SK-N-SH (cell line): ENCODE measurements at regions not wholly inside any gene's neighbourhood (a gene's known extent, or its start where the extent isn't known, plus 50 kb on each side); places are given as distances from the start of the nearest gene placed in this dataset.
"Not testable (repeated sequence)": the region's sequence is repeated elsewhere in the genome, so short reads cannot be mapped to it uniquely, and the experiment has no call there.

Experiments used
- CTCF ChIA-PET: fragments of 300-600, 350-600 bp; formaldehyde crosslinking; extraction: SDS; loops from one replicate; lab custom pipeline; 2021; lab: Yijun Ruan, JAX
- POLR2A ChIA-PET: fragments of 350-600 bp; sonication (Branson Sonifier 250); formaldehyde crosslinking; extraction: SDS; loops from one replicate; lab custom pipeline; 2020; ENCODE audit warnings: antibody characterized with exemption, inconsistent platforms; lab: Yijun Ruan, JAX
- DNase-seq: peaks from one replicate; pipeline ENCODE4 v3.0.0; 2012
- H2AFZ ChIP-seq: fragments of 200-600 bp; sonication (generic); 2 replicates; pipeline ENCODE4 v1.8.1; 2016; ENCODE audit warnings: antibody characterized with exemption, mild to moderate bottlenecking, low read depth
- H3F3A ChIP-seq: fragments of 200-600 bp; sonication (generic); replicated peaks from 2 replicates; pipeline ENCODE3; 2016; ENCODE audit warnings: antibody characterized with exemption, mild to moderate bottlenecking; ENCODE audit not compliant: insufficient read depth
- H3K27ac ChIP-seq, 2 experiments: fragments of 200-500 bp in 1 of 2; fragments of 200-600 bp in 1 of 2; sonication (Bioruptor generic) in 1 of 2; sonication (generic), shearing (Covaris generic) in 1 of 2; 2 replicates each; pipeline versions ENCODE4 v1.5.1 to v1.6.1; 2014 to 2016; ENCODE audit warnings: low read depth in 2 of 2, inconsistent platforms in 1 of 2, low read length in 1 of 2, mild to moderate bottlenecking in 1 of 2, mixed read lengths in 1 of 2
- H3K27me3 ChIP-seq: fragments of 200-600 bp; sonication (generic), shearing (Covaris generic); 2 replicates; pipeline ENCODE4 v1.6.1; 2016; ENCODE audit warnings: mixed run types; ENCODE audit not compliant: insufficient read depth
- H3K36me3 ChIP-seq, 2 experiments: fragments of 200-500 bp in 1 of 2; fragments of 200-600 bp in 1 of 2; sonication (Bioruptor generic) in 1 of 2; sonication (generic) in 1 of 2; replicated peaks in 1 of 2; 2 replicates each; pipeline versions ENCODE3 to v1.5.1; 2014 to 2016; ENCODE audit warnings: low read length in 1 of 2, mild to moderate bottlenecking in 1 of 2; ENCODE audit not compliant: insufficient read depth in 2 of 2, control insufficient read depth in 1 of 2
- H3K4me1 ChIP-seq, 2 experiments: fragments of 200-500 bp in 1 of 2; fragments of 200-600 bp in 1 of 2; sonication (Bioruptor generic) in 1 of 2; sonication (generic), shearing (Covaris generic) in 1 of 2; 2 replicates each; pipeline versions ENCODE4 v1.5.1 to v1.6.1; 2014 to 2016; ENCODE audit warnings: low read depth in 1 of 2, low read length in 1 of 2, mixed run types in 1 of 2; ENCODE audit not compliant: insufficient read depth in 2 of 2, control insufficient read depth in 1 of 2
- H3K4me2 ChIP-seq: fragments of 200-600 bp; sonication (generic), shearing (Covaris generic); 2 replicates; pipeline ENCODE4 v1.6.1; 2017; ENCODE audit warnings: mixed run types
- H3K4me3 ChIP-seq, 2 experiments: fragments of 200-500 bp in 1 of 2; fragments of 200-600 bp in 1 of 2; sonication (Bioruptor generic) in 1 of 2; sonication (generic), shearing (Covaris generic) in 1 of 2; 2 replicates each; pipeline versions ENCODE4 v1.5.1 to v1.8.1; 2014 to 2016; ENCODE audit warnings: low read depth in 2 of 2, inconsistent platforms in 1 of 2, low read length in 1 of 2, mild to moderate bottlenecking in 1 of 2, mixed read lengths in 1 of 2, moderate library complexity in 1 of 2
- H3K79me2 ChIP-seq: fragments of 200-600 bp; sonication (generic); 2 replicates; pipeline ENCODE4 v1.8.1; 2017; ENCODE audit warnings: mild to moderate bottlenecking; ENCODE audit not compliant: insufficient read depth
- H3K9ac ChIP-seq: fragments of 200-600 bp; sonication (generic); 2 replicates; pipeline ENCODE4 v1.6.1; 2017; ENCODE audit warnings: mixed run types
- H3K9me2 ChIP-seq: fragments of 200-600 bp; sonication (generic); 2 replicates; pipeline ENCODE4 v1.6.1; 2017; ENCODE audit warnings: mixed run types
- H3K9me3 ChIP-seq: fragments of 200-600 bp; sonication (generic); 2 replicates; pipeline ENCODE4 v1.6.1; 2017; ENCODE audit warnings: mixed run types, mild to moderate bottlenecking, moderate library complexity
- H4K20me1 ChIP-seq: fragments of 200-600 bp; sonication (generic); 2 replicates; pipeline ENCODE4 v1.6.1; 2017; ENCODE audit warnings: mild to moderate bottlenecking, mixed run types; ENCODE audit not compliant: insufficient read depth
- CHD2 ChIP-seq: fragments of 150-350 bp; IDR thresholded peaks from 2 replicates; pipeline ENCODE4 v1.6.1; 2018; ENCODE audit warnings: low read length; ENCODE audit not compliant: partially characterized antibody
- CTCF ChIP-seq: fragments of 200-600 bp; sonication (generic); IDR thresholded peaks from 2 replicates; pipeline ENCODE4 v1.6.1; 2017; ENCODE audit warnings: antibody characterized with exemption, mild to moderate bottlenecking, moderate library complexity
- ELF1 ChIP-seq: IDR thresholded peaks from 2 replicates; pipeline ENCODE4 v1.4.0; 2012
- EP300 ChIP-seq, 2 experiments: IDR thresholded peaks; 2 replicates each; pipeline versions ENCODE4 v1.4.0 to v1.6.1; 2012; ENCODE audit warnings: borderline replicate concordance in 1 of 2, low read depth in 1 of 2, low read length in 1 of 2
- GABPA ChIP-seq: IDR thresholded peaks from 2 replicates; pipeline ENCODE4 v1.4.0; 2012; ENCODE audit warnings: low read depth, mild to moderate bottlenecking
- IRF3 ChIP-seq: fragments of 150-350 bp; IDR thresholded peaks from 2 replicates; pipeline ENCODE4 v1.6.1; 2016; ENCODE audit warnings: mild to moderate bottlenecking, low read depth, low read length
- MAX ChIP-seq: IDR thresholded peaks from 2 replicates; pipeline ENCODE4 v1.4.0; 2012; ENCODE audit warnings: low read depth
- MEF2A ChIP-seq: IDR thresholded peaks from 2 replicates; pipeline ENCODE4 v1.4.0; 2012; ENCODE audit warnings: low read depth, borderline replicate concordance
- NFIC ChIP-seq: IDR thresholded peaks from 2 replicates; pipeline ENCODE4 v1.4.0; 2012; ENCODE audit warnings: borderline replicate concordance
- NRF1 ChIP-seq: IDR thresholded peaks from 2 replicates; pipeline ENCODE4 v1.6.1; 2012; ENCODE audit warnings: low read depth, mild to moderate bottlenecking, low read length
- PBX3 ChIP-seq: IDR thresholded peaks from 2 replicates; pipeline ENCODE4; 2012
- POLR2AphosphoS5 ChIP-seq: IDR thresholded peaks from 2 replicates; pipeline ENCODE4 v1.6.1; 2012; ENCODE audit warnings: low read depth, low read length
- RFX5 ChIP-seq: IDR thresholded peaks from 2 replicates; pipeline ENCODE4 v1.6.1; 2012; ENCODE audit warnings: mild to moderate bottlenecking, improper control_type of control experiment, low read length
- SIN3A ChIP-seq: IDR thresholded peaks from 2 replicates; pipeline ENCODE4 v1.6.1; 2012; ENCODE audit warnings: low read depth, mild to moderate bottlenecking, low read length, moderate library complexity, borderline replicate concordance
- SMC3 ChIP-seq: IDR thresholded peaks from 2 replicates; pipeline ENCODE4 v1.6.1; 2012; ENCODE audit warnings: low read depth, low read length, improper control_type of control experiment
- TAF1 ChIP-seq: IDR thresholded peaks from 2 replicates; pipeline ENCODE4 v1.6.1; 2012; ENCODE audit warnings: low read depth, mild to moderate bottlenecking, low read length, moderate library complexity, borderline replicate concordance
- USF1 ChIP-seq: IDR thresholded peaks from 2 replicates; pipeline ENCODE4 v1.4.0; 2012; ENCODE audit warnings: low read depth, borderline replicate concordance
- YY1 ChIP-seq: IDR thresholded peaks from 2 replicates; pipeline ENCODE4 v1.4.0; 2012; ENCODE audit warnings: low read depth, mild to moderate bottlenecking
- WGBS: methylation state at CpG from one replicate; pipeline ENCODE4 v1.1.6; 2017; ENCODE audit warnings: low lambda C conversion rate; 5-methylcytosine and 5-hydroxymethylcytosine counted together

GRCh38 chr5:91925249-91925648 is 542.1 kb upstream of the ARRDC3 start:
- H3K36me3 ChIP-seq = no peaks in the 10 kb centered on the region
- no peaks in the 10 kb centered on the region for H3K9me3 ChIP-seq
- no peaks in the 10 kb centered on the region for H3K27me3 ChIP-seq
- WGBS = 69% methylated on average over 1 of the region's 1 CpG
- POLR2A ChIA-PET = no interaction called here
- H3K4me2 ChIP-seq = no peak overlapping the region
- H2AFZ ChIP-seq = no peak overlapping the region
- H3K27ac ChIP-seq = no peak overlapping the region
- H3K4me3 ChIP-seq = no peak overlapping the region
- no peaks in the 10 kb centered on the region; the same call in 1 of the 2 replicates for H3K9me2 ChIP-seq
- CTCF ChIA-PET = no interaction called here
- no peak for DNase-seq
- H3K9ac ChIP-seq = no peak overlapping the region
- H3K79me2 ChIP-seq = no peaks in the 10 kb centered on the region
- H4K20me1 ChIP-seq = no peaks in the 10 kb centered on the region
- H3F3A ChIP-seq = peaks cover 13% of the 10 kb centered on the region
- peaks cover 0 to 9% of the 10 kb centered on the region in 2 experiments; a peak in 2 of 4 replicates for H3K4me1 ChIP-seq
- TF ChIP-seq MAX (no peak), MEF2A (no peak), SMC3 (no peak), NFIC (no peak), EP300 (IDR thresholded peaks at IDR 0.05; ENCODE audit: borderline replicate concordance in 1 of 2, low read depth in 1 of 2, low read length in 1 of 2) (no peak), CTCF (no peak)

GRCh38 chr5:91917037-91917814 is 534.1 kb upstream of the ARRDC3 start:
- WGBS = 94% methylated on average over 10 of the region's 51 CpGs
- POLR2A ChIA-PET, H3F3A ChIP-seq, H3K79me2 ChIP-seq, H3K9me3 ChIP-seq, H4K20me1 ChIP-seq, DNase-seq, H3K4me3 ChIP-seq, H3K4me1 ChIP-seq, H3K4me2 ChIP-seq, CTCF ChIA-PET, H3K9ac ChIP-seq, H3K9me2 ChIP-seq, H2AFZ ChIP-seq, H3K27ac ChIP-seq, H3K27me3 ChIP-seq, H3K36me3 ChIP-seq: not testable (repeated sequence)

- Histone ChIP-seq H3K9me3 (0 out of 2 replicates have a peak, but pooled peaks cover 4% of the 10 kb centered on the region), H3K4me2 (no peak overlapping the region), H3K79me2 (no peaks in the 10 kb centered on the region), H3K27ac (no peak overlapping the region), H3K9ac (no peak overlapping the region), H3K27me3 (no peaks in the 10 kb centered on the region), H2AFZ (no peak overlapping the region), H3K9me2 (no peaks in the 10 kb centered on the region), H3K4me3 (no peak overlapping the region), H3F3A (no peaks in the 10 kb centered on the region), H4K20me1 (no peaks in the 10 kb centered on the region), H3K4me1 (no peaks in the 10 kb centered on the region), H3K36me3 (no peaks in the 10 kb centered on the region)
- WGBS = 91% methylated on average over 4 of the region's 4 CpGs
- POLR2A ChIA-PET = no interaction called here
- CTCF ChIA-PET = no interaction called here
- DNase-seq = no peak
- TF ChIP-seq PBX3 = no peak
- TF ChIP-seq GABPA = no peak
- no peak for TF ChIP-seq IRF3
- no peak for TF ChIP-seq POLR2AphosphoS5
- no peak for TF ChIP-seq ELF1
- no peak for TF ChIP-seq USF1
- TF ChIP-seq TAF1 = no peak
- TF ChIP-seq YY1 = no peak
- no peak for TF ChIP-seq SIN3A
- no peak for TF ChIP-seq NRF1
- TF ChIP-seq CHD2 = no peak
- no peak for TF ChIP-seq NFIC
- no peak for TF ChIP-seq RFX5
Measured at GRCh38 chr5:91910655-91911054, 527.5 kb upstream of the ARRDC3 start.
